ENCODE measurements at regions not wholly inside any gene's neighbourhood (a gene's known extent, or its start where the extent isn't known, plus 50 kb on each side); places are given as distances from the start of the nearest gene placed in this dataset.
A peak's percentile ranks its signal among the peaks of the same experiment; 100 is the strongest.

DNA sequence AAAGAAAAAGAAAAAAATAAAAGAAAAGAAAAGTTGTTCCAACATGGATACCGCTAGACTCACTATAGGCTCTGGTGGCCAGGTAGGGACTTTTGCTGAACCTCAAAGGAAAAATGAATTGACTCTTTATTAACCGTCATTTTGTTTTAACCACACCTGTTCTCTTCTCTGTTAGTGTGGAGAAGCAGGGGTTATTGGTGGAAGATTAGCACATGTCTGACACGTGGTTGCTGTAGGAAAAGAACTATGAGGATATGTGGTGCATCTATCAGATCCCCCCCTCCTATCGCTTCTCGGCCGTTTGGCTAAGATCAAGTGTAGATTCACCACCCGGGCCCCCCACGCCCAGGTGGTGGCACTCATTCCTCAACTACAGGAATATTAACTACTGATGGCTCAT is 212.4 kb upstream of the ZNF184 start:
- ATAC-seq: no peak
- TF ChIP-seq GLIS3 (CRISPR knock-in tag; IDR thresholded peaks at IDR 0.05): no peak
- TF ChIP-seq, protein P1, sequence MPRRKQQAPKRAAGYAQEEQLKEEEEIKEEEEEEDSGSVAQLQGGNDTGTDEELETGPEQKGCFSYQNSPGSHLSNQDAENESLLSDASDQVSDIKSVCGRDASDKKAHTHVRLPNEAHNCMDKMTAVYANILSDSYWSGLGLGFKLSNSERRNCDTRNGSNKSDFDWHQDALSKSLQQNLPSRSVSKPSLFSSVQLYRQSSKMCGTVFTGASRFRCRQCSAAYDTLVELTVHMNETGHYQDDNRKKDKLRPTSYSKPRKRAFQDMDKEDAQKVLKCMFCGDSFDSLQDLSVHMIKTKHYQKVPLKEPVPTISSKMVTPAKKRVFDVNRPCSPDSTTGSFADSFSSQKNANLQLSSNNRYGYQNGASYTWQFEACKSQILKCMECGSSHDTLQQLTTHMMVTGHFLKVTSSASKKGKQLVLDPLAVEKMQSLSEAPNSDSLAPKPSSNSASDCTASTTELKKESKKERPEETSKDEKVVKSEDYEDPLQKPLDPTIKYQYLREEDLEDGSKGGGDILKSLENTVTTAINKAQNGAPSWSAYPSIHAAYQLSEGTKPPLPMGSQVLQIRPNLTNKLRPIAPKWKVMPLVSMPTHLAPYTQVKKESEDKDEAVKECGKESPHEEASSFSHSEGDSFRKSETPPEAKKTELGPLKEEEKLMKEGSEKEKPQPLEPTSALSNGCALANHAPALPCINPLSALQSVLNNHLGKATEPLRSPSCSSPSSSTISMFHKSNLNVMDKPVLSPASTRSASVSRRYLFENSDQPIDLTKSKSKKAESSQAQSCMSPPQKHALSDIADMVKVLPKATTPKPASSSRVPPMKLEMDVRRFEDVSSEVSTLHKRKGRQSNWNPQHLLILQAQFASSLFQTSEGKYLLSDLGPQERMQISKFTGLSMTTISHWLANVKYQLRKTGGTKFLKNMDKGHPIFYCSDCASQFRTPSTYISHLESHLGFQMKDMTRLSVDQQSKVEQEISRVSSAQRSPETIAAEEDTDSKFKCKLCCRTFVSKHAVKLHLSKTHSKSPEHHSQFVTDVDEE (CRISPR knock-in tag; IDR thresholded peaks at IDR 0.05): no peak
- TF ChIP-seq BACH2 (CRISPR knock-in tag; IDR thresholded peaks at IDR 0.05; ENCODE audit: borderline replicate concordance): no peak
- TF ChIP-seq TCF4 (CRISPR knock-in tag; IDR thresholded peaks at IDR 0.05; ENCODE audit: borderline replicate concordance): no peak
- no peak for TF ChIP-seq ZNF70 (CRISPR knock-in tag; IDR thresholded peaks at IDR 0.05)
- TF ChIP-seq ZC3H10 (CRISPR knock-in tag; IDR thresholded peaks at IDR 0.05): no peak
- no peak for TF ChIP-seq ARNTL (CRISPR knock-in tag; IDR thresholded peaks at IDR 0.05; ENCODE audit: borderline replicate concordance, low read depth)
- TF ChIP-seq TOX (CRISPR knock-in tag; IDR thresholded peaks at IDR 0.05; ENCODE audit: borderline replicate concordance): no peak
- no peak for TF ChIP-seq ZFP3 (CRISPR knock-in tag; IDR thresholded peaks at IDR 0.05)
- TF ChIP-seq ZNF565 (CRISPR knock-in tag; conservative IDR thresholded peaks at IDR 0.05; ENCODE audit: low read depth): no peak
- TF ChIP-seq, protein P2, sequence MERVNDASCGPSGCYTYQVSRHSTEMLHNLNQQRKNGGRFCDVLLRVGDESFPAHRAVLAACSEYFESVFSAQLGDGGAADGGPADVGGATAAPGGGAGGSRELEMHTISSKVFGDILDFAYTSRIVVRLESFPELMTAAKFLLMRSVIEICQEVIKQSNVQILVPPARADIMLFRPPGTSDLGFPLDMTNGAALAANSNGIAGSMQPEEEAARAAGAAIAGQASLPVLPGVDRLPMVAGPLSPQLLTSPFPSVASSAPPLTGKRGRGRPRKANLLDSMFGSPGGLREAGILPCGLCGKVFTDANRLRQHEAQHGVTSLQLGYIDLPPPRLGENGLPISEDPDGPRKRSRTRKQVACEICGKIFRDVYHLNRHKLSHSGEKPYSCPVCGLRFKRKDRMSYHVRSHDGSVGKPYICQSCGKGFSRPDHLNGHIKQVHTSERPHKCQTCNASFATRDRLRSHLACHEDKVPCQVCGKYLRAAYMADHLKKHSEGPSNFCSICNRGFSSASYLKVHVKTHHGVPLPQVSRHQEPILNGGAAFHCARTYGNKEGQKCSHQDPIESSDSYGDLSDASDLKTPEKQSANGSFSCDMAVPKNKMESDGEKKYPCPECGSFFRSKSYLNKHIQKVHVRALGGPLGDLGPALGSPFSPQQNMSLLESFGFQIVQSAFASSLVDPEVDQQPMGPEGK (CRISPR knock-in tag; IDR thresholded peaks at IDR 0.05; ENCODE audit: borderline replicate concordance): no peak
- no peak for TF ChIP-seq ESRRG (CRISPR knock-in tag; IDR thresholded peaks at IDR 0.05)
- no peak for TF ChIP-seq OSR1 (CRISPR knock-in tag; IDR thresholded peaks at IDR 0.05)
- TF ChIP-seq ISL1 (CRISPR knock-in tag; IDR thresholded peaks at IDR 0.05): no peak
- TF ChIP-seq ZNF8 (CRISPR knock-in tag; IDR thresholded peaks at IDR 0.05): no peak

DNA sequence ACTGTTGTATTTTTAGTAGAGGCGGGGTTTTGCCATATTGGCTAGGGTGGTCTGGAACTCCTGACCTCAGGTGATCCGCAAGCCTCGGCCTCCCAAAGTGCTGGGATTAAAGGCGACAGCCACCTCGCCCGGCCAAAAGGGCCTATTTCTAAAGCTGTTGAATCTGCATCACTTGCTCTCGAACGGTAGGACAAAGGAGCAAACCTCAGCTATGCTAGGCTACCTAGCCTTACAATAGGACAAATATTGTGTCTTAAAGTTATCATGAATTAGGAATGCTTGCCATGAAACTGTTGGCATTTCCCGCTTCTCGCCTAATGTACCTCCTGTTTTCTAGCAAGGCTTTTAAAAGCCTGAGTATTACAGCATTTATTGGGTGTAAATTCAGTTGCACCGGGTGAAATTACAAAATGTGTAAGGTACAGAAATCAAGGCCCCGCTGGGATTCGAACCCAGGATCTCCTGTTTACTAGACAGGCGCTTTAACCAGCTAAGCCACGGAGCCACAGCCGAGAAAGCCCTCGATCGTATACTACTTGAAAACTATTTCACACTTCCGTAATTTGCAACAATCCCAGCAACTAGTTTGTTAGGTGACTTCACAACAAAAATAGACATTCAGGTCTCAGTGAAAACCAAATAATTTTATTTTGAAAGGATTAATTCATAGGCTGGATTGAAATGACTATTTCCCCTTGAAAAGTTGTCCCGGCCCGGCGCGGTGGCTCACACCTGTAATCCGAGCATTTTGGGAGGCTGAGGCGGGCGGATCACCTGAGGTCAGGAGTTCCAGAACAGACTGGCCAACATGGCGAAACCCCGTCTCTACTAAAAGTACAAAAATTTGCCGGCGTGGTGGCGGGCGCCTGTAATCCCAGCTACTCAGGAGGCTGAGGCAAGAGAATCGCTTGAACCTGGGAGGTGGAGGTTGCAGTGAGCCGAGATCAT is 211.6 kb upstream of the ZNF184 start:
- peak; percentile 36 for ATAC-seq
- TF ChIP-seq, protein P3, sequence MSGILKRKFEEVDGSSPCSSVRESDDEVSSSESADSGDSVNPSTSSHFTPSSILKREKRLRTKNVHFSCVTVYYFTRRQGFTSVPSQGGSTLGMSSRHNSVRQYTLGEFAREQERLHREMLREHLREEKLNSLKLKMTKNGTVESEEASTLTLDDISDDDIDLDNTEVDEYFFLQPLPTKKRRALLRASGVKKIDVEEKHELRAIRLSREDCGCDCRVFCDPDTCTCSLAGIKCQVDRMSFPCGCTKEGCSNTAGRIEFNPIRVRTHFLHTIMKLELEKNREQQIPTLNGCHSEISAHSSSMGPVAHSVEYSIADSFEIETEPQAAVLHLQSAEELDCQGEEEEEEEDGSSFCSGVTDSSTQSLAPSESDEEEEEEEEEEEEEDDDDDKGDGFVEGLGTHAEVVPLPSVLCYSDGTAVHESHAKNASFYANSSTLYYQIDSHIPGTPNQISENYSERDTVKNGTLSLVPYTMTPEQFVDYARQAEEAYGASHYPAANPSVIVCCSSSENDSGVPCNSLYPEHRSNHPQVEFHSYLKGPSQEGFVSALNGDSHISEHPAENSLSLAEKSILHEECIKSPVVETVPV (CRISPR knock-in tag; IDR thresholded peaks at IDR 0.05): no peak
- TF ChIP-seq BACH2 (CRISPR knock-in tag; IDR thresholded peaks at IDR 0.05; ENCODE audit: borderline replicate concordance) (no peak), OSR1 (CRISPR knock-in tag; IDR thresholded peaks at IDR 0.05) (no peak)
- TF ChIP-seq, protein P4, sequence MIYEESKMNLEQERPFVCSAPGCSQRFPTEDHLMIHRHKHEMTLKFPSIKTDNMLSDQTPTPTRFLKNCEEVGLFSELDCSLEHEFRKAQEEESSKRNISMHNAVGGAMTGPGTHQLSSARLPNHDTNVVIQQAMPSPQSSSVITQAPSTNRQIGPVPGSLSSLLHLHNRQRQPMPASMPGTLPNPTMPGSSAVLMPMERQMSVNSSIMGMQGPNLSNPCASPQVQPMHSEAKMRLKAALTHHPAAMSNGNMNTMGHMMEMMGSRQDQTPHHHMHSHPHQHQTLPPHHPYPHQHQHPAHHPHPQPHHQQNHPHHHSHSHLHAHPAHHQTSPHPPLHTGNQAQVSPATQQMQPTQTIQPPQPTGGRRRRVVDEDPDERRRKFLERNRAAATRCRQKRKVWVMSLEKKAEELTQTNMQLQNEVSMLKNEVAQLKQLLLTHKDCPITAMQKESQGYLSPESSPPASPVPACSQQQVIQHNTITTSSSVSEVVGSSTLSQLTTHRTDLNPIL (CRISPR knock-in tag; IDR thresholded peaks at IDR 0.05; ENCODE audit: low read depth): no peak

DNA sequence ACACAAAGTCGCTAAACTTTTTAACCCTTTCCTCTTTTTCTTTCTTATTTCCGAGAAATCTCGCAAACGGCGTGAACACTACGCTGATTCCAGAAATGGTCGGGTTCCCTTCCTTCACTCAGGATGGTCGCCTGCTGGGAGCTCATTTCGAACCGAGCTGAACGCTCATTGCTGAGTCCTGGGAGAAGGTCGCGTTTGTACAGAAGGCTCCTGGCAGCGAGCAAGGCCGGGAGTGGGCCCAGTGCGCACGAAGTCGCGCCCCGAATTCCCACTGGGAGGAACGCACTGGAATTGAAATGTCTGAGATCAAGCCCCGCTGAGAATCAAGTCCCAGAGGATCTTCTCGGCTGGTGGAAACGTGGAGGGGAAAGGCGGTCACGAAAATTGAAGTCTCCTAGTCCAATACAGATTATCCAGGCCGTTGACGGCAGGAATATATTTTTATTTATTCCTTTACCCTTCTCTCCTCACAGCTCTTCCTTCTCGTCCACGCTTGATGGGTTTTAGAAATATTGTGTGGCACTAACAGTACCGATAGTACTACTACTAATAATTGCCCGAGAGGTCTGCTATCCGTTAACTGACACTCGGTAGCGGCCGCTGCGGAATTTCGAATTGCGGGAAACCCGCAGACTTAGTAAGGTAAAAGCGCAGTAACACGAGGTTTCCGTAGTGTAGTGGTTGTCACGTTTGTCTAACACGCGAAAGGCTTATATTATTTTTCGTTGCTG is 207.2 kb upstream of the ZNF184 start:
- no peak for ATAC-seq
- no peak for TF ChIP-seq ARNTL (CRISPR knock-in tag; IDR thresholded peaks at IDR 0.05; ENCODE audit: borderline replicate concordance, low read depth)
- no peak for TF ChIP-seq ISL1 (CRISPR knock-in tag; IDR thresholded peaks at IDR 0.05)
- no peak for TF ChIP-seq TCF4 (CRISPR knock-in tag; IDR thresholded peaks at IDR 0.05; ENCODE audit: borderline replicate concordance)
- TF ChIP-seq BACH2 (CRISPR knock-in tag; IDR thresholded peaks at IDR 0.05; ENCODE audit: borderline replicate concordance): no peak
- TF ChIP-seq ZFP3 (CRISPR knock-in tag; IDR thresholded peaks at IDR 0.05): no peak
- TF ChIP-seq, protein P1 (CRISPR knock-in tag; IDR thresholded peaks at IDR 0.05): no peak
- TF ChIP-seq GLIS3 (CRISPR knock-in tag; IDR thresholded peaks at IDR 0.05): no peak
- no peak for TF ChIP-seq TOX (CRISPR knock-in tag; IDR thresholded peaks at IDR 0.05; ENCODE audit: borderline replicate concordance)
- no peak for TF ChIP-seq OSR1 (CRISPR knock-in tag; IDR thresholded peaks at IDR 0.05)
